Kasumi-1 (cell line): ENCODE measurements at regions not wholly inside any gene's neighbourhood (a gene's known extent, or its start where the extent isn't known, plus 50 kb on each side); places are given as distances from the start of the nearest gene placed in this dataset.
A peak's percentile ranks its signal among the peaks of the same experiment; 100 is the strongest.
"Not testable (repeated sequence)": the region's sequence is repeated elsewhere in the genome, so short reads cannot be mapped to it uniquely, and the experiment has no call there.

Experiments used
- DNase-seq, 2 experiments: peaks; one replicate each; lab custom pipeline; 2025; lab: John Stamatoyannopoulos, UW

GRCh38 chr4:33751050-33751449, 2493.3 kb downstream of the ARAP2 start:
- DNase-seq = no peak

- DNase-seq = no peak
Measured at GRCh38 chr4:33772582-33772981, 2471.7 kb downstream of the ARAP2 start.

- DNase-seq = no peak
Measured at GRCh38 chr4:33780952-33781791, 2463.1 kb downstream of the ARAP2 start.

- no peak for DNase-seq
Measured at GRCh38 chr4:33785843-33786242, 2458.5 kb downstream of the ARAP2 start.

DNA sequence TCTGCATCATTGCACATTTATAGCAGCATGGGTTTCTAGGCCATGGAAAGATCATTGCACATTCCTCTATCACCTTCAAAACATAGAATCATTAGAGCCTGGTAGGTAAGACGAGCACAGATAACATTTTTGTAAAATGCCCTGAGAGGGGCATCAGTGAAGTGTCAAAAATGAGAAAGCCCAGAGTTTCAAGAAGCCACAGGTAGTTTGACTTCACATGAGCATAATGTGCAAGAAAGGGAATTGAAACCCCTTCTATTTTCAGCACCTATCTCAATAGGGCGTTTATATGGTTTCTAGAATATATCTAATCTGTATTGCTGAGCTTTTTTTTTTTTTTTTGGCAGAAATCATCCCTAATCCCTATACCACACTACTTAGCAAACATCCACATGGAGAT, 2441.7 kb downstream of the ARAP2 start:
- DNase-seq = no peak

GRCh38 chr4:33825685-33826084, 2418.6 kb downstream of the ARAP2 start:
- no peak for DNase-seq

GRCh38 chr4:33829356-33829755, 2415.0 kb downstream of the ARAP2 start:
- DNase-seq = not testable (repeated sequence)

- no peak for DNase-seq
Measured at GRCh38 chr4:33831442-33832066, 2412.8 kb downstream of the ARAP2 start.

GRCh38 chr4:33835764-33836163, 2408.6 kb downstream of the ARAP2 start:
- not testable (repeated sequence) for DNase-seq

- no peak for DNase-seq
Measured at GRCh38 chr4:33837043-33837838, 2407.1 kb downstream of the ARAP2 start.

GRCh38 chr4:33841120-33841519, 2403.2 kb downstream of the ARAP2 start:
- DNase-seq = no peak

DNA sequence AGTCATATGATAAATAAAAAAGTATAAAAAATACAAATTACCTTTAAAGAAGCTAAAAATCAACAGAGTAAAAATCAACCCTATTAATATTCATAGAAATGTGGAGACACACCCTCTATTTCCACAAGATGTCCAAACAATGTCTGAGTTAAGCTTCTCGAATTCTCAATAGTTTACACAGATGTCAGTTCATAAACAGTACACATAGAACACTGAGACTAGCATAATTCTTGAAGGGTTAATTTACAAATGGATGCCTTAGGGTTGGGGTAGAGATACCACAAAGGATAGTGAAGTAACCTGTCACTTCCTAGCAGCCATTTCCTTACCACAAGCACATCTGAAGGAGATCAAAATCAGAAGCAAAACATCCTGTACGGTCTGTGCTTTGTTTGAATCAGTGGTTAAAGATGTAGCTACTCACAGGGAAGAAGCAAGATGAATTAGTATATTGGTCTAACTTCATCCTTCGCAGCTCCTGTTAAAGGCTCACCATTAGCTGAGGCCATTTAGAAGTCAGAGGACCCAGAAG, 2393.9 kb downstream of the ARAP2 start:
- peak; percentile 13 to 18 for DNase-seq

GRCh38 chr4:33853670-33854069, 2390.6 kb downstream of the ARAP2 start:
- not testable (repeated sequence) for DNase-seq

DNA sequence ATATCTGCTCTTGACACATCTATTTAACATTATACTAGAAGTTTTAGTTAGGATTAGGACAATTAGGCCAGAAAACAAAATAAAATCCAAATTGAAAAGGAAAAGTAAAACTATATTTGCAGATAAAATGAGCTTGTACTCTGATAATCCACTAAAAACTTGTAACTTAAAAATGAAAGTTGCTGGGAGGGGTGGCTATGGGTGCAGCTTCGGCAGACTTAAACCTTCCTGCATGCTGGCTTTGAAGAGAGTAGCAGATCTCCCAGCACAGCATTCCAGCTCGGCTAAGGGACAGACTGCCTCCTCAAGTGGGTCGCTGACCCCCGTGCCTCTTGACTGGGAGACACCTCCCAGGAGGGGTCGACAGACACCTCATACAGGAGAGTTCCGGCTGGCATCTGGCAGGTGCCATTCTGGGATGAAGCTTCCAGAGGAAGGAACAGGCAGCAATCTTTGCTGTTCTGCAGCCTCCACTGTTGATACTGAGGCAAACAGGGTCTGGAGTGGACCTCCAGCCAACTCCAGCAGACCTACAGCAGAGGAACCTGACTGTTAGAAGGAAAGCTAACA, 2379.9 kb downstream of the ARAP2 start:
- DNase-seq = no peak

GRCh38 chr4:33873791-33874190, 2370.5 kb downstream of the ARAP2 start:
- DNase-seq = no peak

DNA sequence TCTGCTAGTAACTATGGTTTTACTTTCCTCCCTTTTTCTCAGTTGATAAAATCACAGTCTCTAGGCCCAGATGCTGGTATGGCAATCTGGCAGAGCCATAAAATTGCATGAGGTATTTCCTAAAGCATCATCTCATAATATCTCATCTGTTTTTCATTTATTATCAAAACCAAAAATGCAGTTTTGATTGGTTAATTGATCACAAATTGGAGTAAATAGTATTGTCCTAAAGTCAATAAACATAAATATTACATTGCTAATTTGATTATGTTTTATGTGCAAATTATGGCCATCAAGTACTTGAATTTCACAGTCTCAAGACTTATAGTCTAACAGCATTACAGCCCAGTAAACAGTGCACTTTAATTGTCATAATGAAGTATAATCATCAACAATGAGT, 2365.6 kb downstream of the ARAP2 start:
- DNase-seq = no peak

- no peak for DNase-seq
Measured at GRCh38 chr4:33881176-33881575, 2363.1 kb downstream of the ARAP2 start.

DNA sequence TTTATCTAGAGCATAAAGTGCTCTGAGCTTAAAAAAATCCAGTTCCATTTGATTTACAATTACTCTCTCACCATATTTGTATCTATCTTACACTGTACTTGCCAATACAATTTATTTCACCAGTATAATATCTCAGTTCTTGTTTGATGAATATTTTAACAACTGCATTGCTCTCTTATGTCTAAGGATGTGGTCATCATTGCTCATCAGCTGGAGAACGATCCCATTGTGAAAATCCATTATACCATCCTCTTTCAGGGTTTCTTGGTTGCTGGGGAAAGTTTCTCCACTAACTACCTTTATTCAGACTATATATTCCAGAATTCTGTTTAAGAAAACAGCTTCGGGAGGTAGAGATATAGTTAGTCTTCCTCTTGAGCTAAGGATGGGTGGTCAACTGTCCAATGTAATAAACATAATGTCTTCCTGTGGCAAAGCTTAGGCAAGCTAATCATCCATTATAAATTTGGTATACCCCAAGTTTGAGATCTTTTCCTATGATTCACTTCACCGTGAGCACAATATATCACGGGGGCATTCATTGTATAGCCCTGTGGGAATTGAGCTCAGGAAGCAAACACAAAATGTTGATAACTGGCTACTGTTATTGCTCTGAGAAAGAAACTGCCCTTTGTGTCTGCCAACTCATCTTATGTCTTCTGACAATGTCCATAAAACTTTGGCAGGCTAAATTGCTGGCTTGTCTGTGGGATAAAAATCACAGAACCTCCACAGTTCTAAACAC, 2361.9 kb downstream of the ARAP2 start:
- no peak for DNase-seq

- DNase-seq = no peak
Measured at GRCh38 chr4:33883111-33883510, 2361.2 kb downstream of the ARAP2 start.

GRCh38 chr4:33886356-33886755, 2358.0 kb downstream of the ARAP2 start:
- DNase-seq = no peak

DNA sequence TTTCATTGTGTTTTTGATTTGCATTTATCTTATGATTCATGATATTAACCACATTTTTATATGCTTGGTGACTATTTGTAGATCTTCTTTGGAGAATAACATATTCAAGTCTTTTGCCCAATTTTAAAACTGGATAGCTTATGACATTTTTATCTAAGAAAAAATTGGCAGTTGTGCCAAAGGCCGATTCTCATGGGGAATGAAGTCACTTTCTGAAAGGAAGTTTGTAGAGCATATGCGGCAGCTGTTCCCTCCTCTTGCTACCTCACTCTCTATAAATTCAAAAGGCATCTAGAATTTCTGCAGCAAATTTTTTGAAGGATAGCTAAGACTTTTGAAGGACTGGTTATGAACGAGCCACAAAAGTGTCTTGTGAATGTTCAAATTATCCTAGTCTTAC, 2353.5 kb downstream of the ARAP2 start:
- DNase-seq = no peak
